GM12873 (cell line): ENCODE measurements at regions not wholly inside any gene's neighbourhood (a gene's known extent, or its start where the extent isn't known, plus 50 kb on each side); places are given as distances from the start of the nearest gene placed in this dataset.

Source experiments
- TF ChIP-seq, protein P1 (sequence below): IDR thresholded peaks from 2 replicates; pipeline ENCODE4 v1.5.1; 2012; ENCODE audit warnings: low read depth, mild to moderate bottlenecking, moderate library complexity, low read length, control low read depth; ENCODE audit not compliant: insufficient read depth; ENCODE audit errors: missing control alignments

DNA sequence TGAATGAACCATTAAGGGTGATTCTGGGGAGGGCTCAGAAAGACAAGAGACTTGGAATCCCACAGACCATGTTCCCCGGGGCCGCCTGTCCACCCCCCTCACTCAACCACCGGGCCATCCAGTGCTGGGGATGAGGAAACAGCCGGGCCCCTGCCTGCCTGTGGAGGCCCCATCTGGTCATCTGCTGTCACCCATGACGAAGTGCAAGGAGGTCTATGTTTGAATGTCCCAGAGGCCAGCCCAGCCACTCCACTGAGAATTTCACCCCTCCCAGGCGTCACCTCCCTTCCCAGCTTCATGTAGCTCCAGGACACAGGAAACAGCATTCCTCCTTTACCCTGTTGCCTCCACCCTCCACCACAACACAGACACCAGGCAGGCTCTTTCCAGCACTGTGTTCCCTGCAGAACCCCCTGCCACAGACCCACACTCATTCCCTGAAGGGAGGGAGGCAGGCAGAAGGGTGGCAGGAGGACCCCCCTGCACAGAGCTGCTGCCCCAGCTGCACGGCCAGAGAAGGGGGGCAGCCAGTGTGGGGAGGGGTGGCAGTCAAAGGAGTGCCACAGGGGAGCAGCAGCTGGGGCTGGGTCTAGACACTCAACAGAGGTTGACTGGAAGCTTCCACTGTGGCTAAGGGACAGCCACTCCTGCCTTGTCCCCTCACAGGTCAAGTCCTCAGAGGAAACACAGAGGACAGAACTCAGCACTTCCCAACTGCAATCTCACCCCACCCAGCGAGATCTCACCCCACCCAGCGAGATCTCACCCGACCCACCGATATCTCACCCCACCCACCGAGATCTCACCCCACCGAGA lies 50.3 kb upstream of the PPP2R5C start:
- TF ChIP-seq, protein P1, sequence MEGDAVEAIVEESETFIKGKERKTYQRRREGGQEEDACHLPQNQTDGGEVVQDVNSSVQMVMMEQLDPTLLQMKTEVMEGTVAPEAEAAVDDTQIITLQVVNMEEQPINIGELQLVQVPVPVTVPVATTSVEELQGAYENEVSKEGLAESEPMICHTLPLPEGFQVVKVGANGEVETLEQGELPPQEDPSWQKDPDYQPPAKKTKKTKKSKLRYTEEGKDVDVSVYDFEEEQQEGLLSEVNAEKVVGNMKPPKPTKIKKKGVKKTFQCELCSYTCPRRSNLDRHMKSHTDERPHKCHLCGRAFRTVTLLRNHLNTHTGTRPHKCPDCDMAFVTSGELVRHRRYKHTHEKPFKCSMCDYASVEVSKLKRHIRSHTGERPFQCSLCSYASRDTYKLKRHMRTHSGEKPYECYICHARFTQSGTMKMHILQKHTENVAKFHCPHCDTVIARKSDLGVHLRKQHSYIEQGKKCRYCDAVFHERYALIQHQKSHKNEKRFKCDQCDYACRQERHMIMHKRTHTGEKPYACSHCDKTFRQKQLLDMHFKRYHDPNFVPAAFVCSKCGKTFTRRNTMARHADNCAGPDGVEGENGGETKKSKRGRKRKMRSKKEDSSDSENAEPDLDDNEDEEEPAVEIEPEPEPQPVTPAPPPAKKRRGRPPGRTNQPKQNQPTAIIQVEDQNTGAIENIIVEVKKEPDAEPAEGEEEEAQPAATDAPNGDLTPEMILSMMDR = no peak
